ENCODE measurements at regions not wholly inside any gene's neighbourhood (a gene's known extent, or its start where the extent isn't known, plus 50 kb on each side); places are given as distances from the start of the nearest gene placed in this dataset.

- TF ChIP-seq CTCF (IDR thresholded peaks at IDR 0.05; ENCODE audit: control extremely low read depth in 1 of 3, insufficient read depth in 1 of 3, low read depth in 1 of 3, low read length in 3 of 3) (no peak), YY1 (IDR thresholded peaks at IDR 0.05; ENCODE audit: low read depth, low read length) (no peak), EGR1 (IDR thresholded peaks at IDR 0.05; ENCODE audit: borderline replicate concordance, low read depth, low read length) (no peak), CHD2 (IDR thresholded peaks at IDR 0.05; ENCODE audit: low read length) (no peak), TCF12 (IDR thresholded peaks at IDR 0.05; ENCODE audit: low read depth, low read length) (no peak), RBBP5 (IDR thresholded peaks at IDR 0.05; ENCODE audit: borderline replicate concordance, low read depth, low read length) (no peak), EZH2 (IDR thresholded peaks at IDR 0.05; ENCODE audit: low read depth, low read length, severe bottlenecking) (no peak), POLR2A (IDR thresholded peaks at IDR 0.05; ENCODE audit: control extremely low read depth in 1 of 2, low read depth in 2 of 2, low read length in 2 of 2) (no peak), NRF1 (IDR thresholded peaks at IDR 0.05; ENCODE audit: low read depth, low read length) (no peak), SUZ12 (IDR thresholded peaks at IDR 0.05; ENCODE audit: low read length) (no peak)
Measured at GRCh38 chr4:30005995-30006394, 714.2 kb upstream of the PCDH7 start.
